HG02981 (cell line): ENCODE measurements at regions not wholly inside any gene's neighbourhood (a gene's known extent, or its start where the extent isn't known, plus 50 kb on each side); places are given as distances from the start of the nearest gene placed in this dataset.
A peak's percentile ranks its signal among the peaks of the same experiment; 100 is the strongest.

Source experiments
- ATAC-seq: cut with Tn5 transposase; IDR thresholded peaks from one replicate; pipeline ENCODE4 v1.9.1; 2021; ENCODE audit warnings: mild to moderate bottlenecking, moderate library complexity; ENCODE audit not compliant: unreplicated experiment

- ATAC-seq, result no peak
These were observed 50.8 kb upstream of the NAV2 start for GRCh38 chr11:19661827-19662226.

GRCh38 chr11:19660076-19660475 is 52.6 kb upstream of the NAV2 start:
- peak; percentile 100 for ATAC-seq

GRCh38 chr11:19659529-19659928 is 53.1 kb upstream of the NAV2 start:
- no peak for ATAC-seq

- no peak for ATAC-seq
These were observed 54.3 kb upstream of the NAV2 start for GRCh38 chr11:19658344-19658743.

- no peak for ATAC-seq
These were observed 56.5 kb upstream of the NAV2 start for GRCh38 chr11:19656140-19656541.

GRCh38 chr11:19652623-19653375 is 59.8 kb upstream of the NAV2 start:
- ATAC-seq, result no peak

- ATAC-seq, result no peak
These were observed 61.0 kb upstream of the NAV2 start for GRCh38 chr11:19651653-19652052.

GRCh38 chr11:19651028-19651427 is 61.6 kb upstream of the NAV2 start:
- no peak for ATAC-seq

GRCh38 chr11:19650467-19650866 is 62.2 kb upstream of the NAV2 start:
- no peak for ATAC-seq

- no peak for ATAC-seq
These were observed 62.9 kb upstream of the NAV2 start for GRCh38 chr11:19649751-19650150.

GRCh38 chr11:19648321-19648720 is 64.3 kb upstream of the NAV2 start:
- ATAC-seq, result no peak

- ATAC-seq, result no peak
These were observed 64.8 kb upstream of the NAV2 start for GRCh38 chr11:19647816-19648215.

GRCh38 chr11:19646921-19647320 is 65.7 kb upstream of the NAV2 start:
- no peak for ATAC-seq

GRCh38 chr11:19646308-19646707 is 66.3 kb upstream of the NAV2 start:
- ATAC-seq, result no peak

GRCh38 chr11:19644316-19644715 is 68.3 kb upstream of the NAV2 start:
- ATAC-seq, result no peak

GRCh38 chr11:19642185-19643158 is 70.2 kb upstream of the NAV2 start:
- no peak for ATAC-seq

GRCh38 chr11:19639603-19640105 is 73.0 kb upstream of the NAV2 start:
- no peak for ATAC-seq

GRCh38 chr11:19635332-19635731 is 77.3 kb upstream of the NAV2 start:
- no peak for ATAC-seq

GRCh38 chr11:19633276-19633675 is 79.4 kb upstream of the NAV2 start:
- no peak for ATAC-seq

GRCh38 chr11:19632499-19632834 is 80.2 kb upstream of the NAV2 start:
- no peak for ATAC-seq

GRCh38 chr11:19631712-19632498 is 80.7 kb upstream of the NAV2 start:
- ATAC-seq, result no peak
